ENCODE measurements at regions not wholly inside any gene's neighbourhood (a gene's known extent, or its start where the extent isn't known, plus 50 kb on each side); places are given as distances from the start of the nearest gene placed in this dataset.

DNA sequence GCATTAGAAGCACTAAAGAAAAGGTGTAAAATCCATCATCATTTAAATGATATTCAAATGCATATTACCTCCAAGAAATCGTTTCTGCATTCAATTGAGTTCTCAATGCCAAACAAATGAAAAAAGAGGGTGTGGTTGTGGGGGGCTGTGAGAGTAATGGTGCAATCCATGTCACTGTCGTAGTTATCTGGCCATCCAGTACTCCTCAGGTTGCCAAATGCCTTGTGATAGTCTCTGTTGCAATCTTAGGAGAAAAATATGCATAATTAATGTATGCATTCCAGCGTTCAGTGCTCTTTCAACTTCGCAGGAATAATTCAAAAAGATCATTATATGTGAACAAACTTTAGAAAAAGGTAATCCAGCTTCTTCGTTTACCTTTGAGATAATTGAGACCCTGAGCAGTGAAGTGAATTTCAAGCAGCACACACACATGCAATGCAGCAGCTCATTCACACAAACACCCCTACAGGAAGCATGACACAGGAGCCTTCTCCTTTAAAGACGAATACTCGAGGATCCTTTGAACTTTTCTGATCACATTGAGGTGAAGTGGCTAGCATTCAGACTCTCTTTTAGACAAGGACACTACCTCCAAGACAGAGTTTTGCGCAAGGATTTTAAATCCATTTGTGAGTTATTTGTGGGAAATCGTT is 73.4 kb downstream of the OR13A1 start (continued):
- TF ChIP-seq CEBPG (CRISPR knock-in tag; IDR thresholded peaks at IDR 0.05) (no peak), CEBPG (tag; conservative IDR thresholded peaks at IDR 0.05 in 1 of 2, IDR thresholded peaks at IDR 0.05 in 1 of 2) (peak in 1 of 2 experiments; percentile 49; a peak in 1 of 4 replicates), ZNF830 (CRISPR knock-in tag; IDR thresholded peaks at IDR 0.05) (no peak), KDM4B (IDR thresholded peaks at IDR 0.05; ENCODE audit: borderline replicate concordance in 2 of 2, low read depth in 1 of 2) (no peak), ZNF551 (CRISPR knock-in tag; IDR thresholded peaks at IDR 0.05) (no peak), SMARCA4 (IDR thresholded peaks at IDR 0.05) (peak; percentile 28; the same call in 1 of the 2 replicates), KAT2B (IDR thresholded peaks at IDR 0.05; ENCODE audit: low read depth, low read length) (no peak), CBX2 (IDR thresholded peaks at IDR 0.05; ENCODE audit: insufficient read depth, low read length, poor library complexity, severe bottlenecking) (no peak), GTF2F1 (IDR thresholded peaks at IDR 0.05; ENCODE audit: low read depth, low read length) (no peak), CBFA2T3 (IDR thresholded peaks at IDR 0.05) (peak; percentile 55), XRCC4 (IDR thresholded peaks at IDR 0.05; ENCODE audit: extremely low read depth, insufficient read depth, insufficient read length) (no peak), KLF13 (tag; IDR thresholded peaks at IDR 0.05; ENCODE audit: borderline replicate concordance, low read depth) (no peak), KDM2B (CRISPR knock-in tag; IDR thresholded peaks at IDR 0.05) (no peak)
- TF ChIP-seq, protein P1, sequence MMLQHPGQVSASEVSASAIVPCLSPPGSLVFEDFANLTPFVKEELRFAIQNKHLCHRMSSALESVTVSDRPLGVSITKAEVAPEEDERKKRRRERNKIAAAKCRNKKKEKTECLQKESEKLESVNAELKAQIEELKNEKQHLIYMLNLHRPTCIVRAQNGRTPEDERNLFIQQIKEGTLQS (IDR thresholded peaks at IDR 0.05): peak; percentile 24; the same call in 1 of the 2 replicates
- TF ChIP-seq, protein P1 (CRISPR knock-in tag; conservative IDR thresholded peaks at IDR 0.05): no peak
- TF ChIP-seq, protein P2, sequence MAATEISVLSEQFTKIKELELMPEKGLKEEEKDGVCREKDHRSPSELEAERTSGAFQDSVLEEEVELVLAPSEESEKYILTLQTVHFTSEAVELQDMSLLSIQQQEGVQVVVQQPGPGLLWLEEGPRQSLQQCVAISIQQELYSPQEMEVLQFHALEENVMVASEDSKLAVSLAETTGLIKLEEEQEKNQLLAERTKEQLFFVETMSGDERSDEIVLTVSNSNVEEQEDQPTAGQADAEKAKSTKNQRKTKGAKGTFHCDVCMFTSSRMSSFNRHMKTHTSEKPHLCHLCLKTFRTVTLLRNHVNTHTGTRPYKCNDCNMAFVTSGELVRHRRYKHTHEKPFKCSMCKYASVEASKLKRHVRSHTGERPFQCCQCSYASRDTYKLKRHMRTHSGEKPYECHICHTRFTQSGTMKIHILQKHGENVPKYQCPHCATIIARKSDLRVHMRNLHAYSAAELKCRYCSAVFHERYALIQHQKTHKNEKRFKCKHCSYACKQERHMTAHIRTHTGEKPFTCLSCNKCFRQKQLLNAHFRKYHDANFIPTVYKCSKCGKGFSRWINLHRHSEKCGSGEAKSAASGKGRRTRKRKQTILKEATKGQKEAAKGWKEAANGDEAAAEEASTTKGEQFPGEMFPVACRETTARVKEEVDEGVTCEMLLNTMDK (IDR thresholded peaks at IDR 0.05; ENCODE audit: borderline replicate concordance, insufficient read depth, low read depth, low read length, poor library complexity, severe bottlenecking): no peak
- TF ChIP-seq, protein P3, sequence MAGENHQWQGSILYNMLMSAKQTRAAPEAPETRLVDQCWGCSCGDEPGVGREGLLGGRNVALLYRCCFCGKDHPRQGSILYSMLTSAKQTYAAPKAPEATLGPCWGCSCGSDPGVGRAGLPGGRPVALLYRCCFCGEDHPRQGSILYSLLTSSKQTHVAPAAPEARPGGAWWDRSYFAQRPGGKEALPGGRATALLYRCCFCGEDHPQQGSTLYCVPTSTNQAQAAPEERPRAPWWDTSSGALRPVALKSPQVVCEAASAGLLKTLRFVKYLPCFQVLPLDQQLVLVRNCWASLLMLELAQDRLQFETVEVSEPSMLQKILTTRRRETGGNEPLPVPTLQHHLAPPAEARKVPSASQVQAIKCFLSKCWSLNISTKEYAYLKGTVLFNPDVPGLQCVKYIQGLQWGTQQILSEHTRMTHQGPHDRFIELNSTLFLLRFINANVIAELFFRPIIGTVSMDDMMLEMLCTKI (IDR thresholded peaks at IDR 0.05; ENCODE audit: partially characterized antibody): no peak
- TF ChIP-seq, protein P4, sequence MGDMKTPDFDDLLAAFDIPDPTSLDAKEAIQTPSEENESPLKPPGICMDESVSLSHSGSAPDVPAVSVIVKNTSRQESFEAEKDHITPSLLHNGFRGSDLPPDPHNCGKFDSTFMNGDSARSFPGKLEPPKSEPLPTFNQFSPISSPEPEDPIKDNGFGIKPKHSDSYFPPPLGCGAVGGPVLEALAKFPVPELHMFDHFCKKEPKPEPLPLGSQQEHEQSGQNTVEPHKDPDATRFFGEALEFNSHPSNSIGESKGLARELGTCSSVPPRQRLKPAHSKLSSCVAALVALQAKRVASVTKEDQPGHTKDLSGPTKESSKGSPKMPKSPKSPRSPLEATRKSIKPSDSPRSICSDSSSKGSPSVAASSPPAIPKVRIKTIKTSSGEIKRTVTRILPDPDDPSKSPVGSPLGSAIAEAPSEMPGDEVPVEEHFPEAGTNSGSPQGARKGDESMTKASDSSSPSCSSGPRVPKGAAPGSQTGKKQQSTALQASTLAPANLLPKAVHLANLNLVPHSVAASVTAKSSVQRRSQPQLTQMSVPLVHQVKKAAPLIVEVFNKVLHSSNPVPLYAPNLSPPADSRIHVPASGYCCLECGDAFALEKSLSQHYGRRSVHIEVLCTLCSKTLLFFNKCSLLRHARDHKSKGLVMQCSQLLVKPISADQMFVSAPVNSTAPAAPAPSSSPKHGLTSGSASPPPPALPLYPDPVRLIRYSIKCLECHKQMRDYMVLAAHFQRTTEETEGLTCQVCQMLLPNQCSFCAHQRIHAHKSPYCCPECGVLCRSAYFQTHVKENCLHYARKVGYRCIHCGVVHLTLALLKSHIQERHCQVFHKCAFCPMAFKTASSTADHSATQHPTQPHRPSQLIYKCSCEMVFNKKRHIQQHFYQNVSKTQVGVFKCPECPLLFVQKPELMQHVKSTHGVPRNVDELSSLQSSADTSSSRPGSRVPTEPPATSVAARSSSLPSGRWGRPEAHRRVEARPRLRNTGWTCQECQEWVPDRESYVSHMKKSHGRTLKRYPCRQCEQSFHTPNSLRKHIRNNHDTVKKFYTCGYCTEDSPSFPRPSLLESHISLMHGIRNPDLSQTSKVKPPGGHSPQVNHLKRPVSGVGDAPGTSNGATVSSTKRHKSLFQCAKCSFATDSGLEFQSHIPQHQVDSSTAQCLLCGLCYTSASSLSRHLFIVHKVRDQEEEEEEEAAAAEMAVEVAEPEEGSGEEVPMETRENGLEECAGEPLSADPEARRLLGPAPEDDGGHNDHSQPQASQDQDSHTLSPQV (IDR thresholded peaks at IDR 0.05): no peak
- TF ChIP-seq, protein P5, sequence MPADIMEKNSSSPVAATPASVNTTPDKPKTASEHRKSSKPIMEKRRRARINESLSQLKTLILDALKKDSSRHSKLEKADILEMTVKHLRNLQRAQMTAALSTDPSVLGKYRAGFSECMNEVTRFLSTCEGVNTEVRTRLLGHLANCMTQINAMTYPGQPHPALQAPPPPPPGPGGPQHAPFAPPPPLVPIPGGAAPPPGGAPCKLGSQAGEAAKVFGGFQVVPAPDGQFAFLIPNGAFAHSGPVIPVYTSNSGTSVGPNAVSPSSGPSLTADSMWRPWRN (IDR thresholded peaks at IDR 0.05; ENCODE audit: low read depth): no peak

All from K562 (cell line).